ENCODE measurements at regions not wholly inside any gene's neighbourhood (a gene's known extent, or its start where the extent isn't known, plus 50 kb on each side); places are given as distances from the start of the nearest gene placed in this dataset.

- DNase-seq: no peak
These were observed 255.8 kb upstream of the HNRNPA3 start for GRCh38 chr2:176956791-176957190.

DNA sequence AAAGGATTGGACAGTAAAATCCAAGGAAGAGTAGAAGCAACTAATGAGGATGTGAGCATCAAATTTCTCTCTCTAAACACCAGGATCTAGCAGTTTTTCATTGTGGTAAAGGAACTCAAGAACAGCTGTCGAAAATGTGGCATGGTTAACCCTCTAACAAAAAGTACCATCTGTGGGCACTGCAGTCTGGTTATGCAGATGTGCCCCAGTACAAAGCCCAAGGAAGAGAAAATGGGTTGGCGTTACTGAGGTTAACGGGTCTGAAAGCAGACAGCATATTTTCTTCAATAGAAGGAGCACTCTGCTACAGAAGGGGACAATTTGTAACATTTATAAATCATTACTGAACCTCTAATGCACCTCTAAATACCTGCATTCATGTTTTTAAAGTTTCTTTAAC, 253.0 kb upstream of the HNRNPA3 start:
- no peak for DNase-seq

DNA sequence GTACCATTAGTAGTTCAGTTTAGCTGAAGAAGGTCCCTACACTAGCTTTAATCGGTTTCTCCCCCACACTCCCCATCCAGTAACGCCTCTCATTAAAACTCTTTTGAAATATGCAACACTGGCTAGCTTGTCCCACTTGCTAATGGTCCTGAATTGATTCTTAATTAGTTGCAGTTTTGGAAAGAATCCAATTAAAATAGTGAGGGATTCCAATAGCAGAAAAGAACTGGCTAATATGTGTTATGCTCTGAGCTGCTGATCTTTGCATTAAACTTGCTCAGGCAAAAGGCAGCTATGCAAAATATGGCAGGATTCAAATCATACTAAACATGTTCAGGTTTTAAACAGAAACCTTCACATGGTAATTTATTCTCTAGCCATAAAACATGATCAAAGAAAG, 252.5 kb upstream of the HNRNPA3 start:
- no peak for DNase-seq

- no peak for DNase-seq
These were observed 251.7 kb upstream of the HNRNPA3 start for GRCh38 chr2:176960736-176961520.

DNA sequence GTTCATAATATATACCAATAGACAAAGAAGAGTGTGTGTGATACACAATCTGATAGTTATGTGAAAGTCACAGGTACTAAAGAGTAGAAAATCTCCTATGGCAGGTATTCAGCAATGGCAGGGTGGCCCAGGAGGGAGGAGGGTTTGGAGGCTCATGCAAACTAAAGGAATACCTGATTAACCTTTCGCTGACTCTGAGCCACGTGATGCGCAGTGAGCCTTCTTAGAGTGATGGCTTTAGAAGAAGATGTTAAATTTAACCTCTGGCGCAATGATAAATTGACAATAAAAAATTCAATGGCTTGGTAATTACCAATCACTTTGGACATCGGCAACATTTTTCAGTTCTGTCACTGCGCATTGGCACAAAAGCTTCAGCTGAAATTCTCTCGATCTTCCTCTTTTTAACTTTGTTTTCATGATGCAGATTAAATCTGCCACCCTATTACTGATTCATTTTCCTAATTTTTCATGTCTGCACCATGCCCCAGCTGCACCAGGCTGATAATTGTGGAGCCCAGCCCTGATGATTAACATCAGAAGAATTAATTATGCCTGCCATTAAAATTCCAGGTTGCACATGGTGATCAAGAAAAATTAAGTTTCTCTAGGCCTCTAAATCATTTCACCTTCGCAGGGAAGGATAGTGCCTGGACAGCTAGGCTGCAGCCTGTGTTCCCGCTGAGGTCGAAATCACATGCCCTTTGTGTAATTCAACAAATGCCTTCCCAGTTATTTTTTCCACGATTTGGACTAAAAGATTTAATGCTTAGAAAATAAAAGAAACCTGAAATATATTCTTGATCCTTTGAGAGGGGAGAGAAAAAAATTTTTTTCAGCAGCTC, 250.6 kb upstream of the HNRNPA3 start:
- no peak for DNase-seq

- no peak for DNase-seq
These were observed 248.9 kb upstream of the HNRNPA3 start for GRCh38 chr2:176963568-176964287.

- DNase-seq: no peak
These were observed 244.6 kb upstream of the HNRNPA3 start for GRCh38 chr2:176967911-176968450.

DNA sequence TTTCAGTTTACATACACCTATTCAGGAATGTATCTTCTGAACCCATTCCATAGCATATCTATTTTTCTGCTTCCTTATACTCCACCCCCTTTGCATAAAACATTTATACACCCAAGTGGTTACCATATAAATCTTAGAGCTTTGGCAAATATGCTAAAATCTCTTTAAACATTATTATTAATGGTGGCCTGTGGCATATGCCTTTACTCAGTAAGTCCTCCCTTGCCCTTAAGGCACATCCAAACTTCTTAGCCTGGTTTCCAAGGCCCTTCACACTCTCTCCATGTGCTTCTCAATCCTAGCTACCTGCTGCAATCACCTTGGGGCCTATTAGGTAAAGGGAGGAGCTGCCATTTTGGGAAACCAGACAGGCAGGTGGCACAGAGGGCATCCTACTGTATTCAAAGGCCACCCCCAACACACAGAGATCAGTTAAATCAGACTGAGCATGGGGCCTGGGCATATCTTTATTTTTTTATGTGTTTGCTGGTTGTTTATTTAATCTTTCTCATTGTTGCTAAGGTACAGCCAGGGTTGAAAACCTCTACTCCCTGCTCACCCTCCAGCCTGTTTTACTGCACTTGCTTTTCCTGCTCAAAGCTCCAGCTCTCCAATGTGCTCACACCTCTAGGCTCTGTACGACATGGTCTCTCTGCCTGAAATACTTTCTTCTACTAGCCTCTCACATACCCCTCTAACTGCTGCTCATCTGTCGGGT, 242.8 kb upstream of the HNRNPA3 start:
- DNase-seq: no peak

GRCh38 chr2:176976736-176977685, 235.6 kb upstream of the HNRNPA3 start:
- no peak for DNase-seq

GRCh38 chr2:176978921-176979320, 233.7 kb upstream of the HNRNPA3 start:
- no peak for DNase-seq

GRCh38 chr2:176979981-176980710, 232.4 kb upstream of the HNRNPA3 start:
- DNase-seq: no peak

DNA sequence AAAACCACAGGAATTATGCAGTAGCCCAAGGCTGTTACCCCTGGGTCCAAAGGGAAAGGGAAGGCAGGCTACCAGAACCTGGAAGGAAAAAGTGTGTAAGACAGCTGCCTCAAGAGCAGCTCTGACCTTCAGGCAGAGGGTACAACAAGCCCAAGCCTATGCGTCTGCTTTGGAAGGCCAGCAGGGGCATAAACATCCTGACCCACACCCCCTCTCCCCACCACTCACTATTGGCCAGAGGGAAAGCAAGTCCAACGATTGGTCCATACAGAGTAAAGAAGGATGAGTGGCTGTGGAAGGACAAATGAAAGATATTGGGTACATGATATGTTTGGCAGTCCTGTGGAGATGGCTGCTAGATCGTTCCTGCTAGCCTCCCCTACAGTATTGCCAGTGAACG, 227.6 kb upstream of the HNRNPA3 start:
- DNase-seq: no peak

GRCh38 chr2:176985871-176986270, 226.7 kb upstream of the HNRNPA3 start:
- no peak for DNase-seq

DNA sequence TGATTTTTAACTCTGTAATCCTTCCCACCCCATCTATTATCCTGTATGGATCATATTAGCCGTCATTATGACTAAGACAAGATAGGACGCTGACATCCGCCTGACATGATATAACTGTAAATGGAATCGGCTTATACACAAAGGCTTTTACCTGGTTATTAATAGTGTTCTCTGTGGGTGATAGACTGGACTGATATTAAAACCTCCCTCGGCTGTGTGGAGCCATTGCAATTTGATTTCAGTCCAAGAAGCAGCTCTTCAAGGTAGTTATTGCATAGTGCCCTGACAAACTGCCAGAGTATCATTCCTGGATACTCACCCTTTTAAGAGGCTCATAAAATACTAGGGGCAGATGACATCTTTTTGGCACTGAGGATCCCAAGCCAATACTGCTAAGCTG, 226.1 kb upstream of the HNRNPA3 start:
- no peak for DNase-seq

DNA sequence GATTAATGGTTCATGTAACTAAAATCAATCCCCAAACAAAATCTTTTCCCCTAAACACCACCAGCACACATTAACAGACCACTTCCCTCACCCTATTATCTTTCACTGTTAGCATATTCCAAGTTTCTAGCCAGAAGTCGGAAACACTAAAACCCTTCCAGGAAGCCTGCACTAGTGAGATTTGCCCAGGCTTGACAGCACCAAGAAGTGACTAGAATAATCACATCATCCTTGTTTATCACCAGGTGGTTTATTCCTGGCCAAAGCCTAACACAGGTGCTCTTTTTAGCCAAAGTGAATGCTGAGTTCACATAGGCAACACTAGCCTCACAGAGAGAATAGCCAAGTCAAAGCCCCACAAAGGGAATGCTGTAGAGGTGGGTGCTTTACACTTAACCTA, 221.2 kb upstream of the HNRNPA3 start:
- no peak for DNase-seq

DNA sequence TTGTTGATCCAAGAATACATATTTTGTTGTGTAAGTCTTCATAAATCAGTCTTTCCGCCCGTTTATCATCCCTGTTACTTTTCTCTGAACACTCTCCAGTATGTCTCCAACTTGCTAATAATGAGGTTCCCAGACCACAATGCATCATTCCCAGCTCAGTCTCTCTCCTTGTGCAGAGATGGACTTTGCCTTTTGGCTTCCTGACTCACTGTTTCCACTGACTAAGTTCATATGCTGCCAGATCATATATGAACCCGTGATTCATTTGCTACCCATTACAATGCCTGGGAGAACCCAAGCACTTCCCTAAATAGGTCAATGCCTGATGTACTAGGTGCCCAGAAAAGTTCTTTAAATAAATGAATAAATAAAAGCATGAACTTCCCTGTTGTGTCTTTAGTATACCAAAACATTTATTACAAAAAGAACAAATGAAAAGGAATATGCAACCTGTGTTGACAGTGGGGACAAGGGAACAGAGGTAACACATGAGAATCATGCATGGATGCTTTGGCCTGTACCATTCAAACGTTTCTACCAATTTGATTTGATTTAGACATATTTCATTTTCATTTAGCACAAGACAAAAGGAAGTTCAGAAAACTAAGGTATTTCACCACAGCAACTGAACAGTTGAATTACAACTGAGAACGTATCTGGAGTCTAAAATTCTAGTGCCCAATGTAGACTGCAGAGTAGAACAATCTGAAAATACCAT, 215.4 kb upstream of the HNRNPA3 start:
- peak; percentile 3 to 13 for DNase-seq

DNA sequence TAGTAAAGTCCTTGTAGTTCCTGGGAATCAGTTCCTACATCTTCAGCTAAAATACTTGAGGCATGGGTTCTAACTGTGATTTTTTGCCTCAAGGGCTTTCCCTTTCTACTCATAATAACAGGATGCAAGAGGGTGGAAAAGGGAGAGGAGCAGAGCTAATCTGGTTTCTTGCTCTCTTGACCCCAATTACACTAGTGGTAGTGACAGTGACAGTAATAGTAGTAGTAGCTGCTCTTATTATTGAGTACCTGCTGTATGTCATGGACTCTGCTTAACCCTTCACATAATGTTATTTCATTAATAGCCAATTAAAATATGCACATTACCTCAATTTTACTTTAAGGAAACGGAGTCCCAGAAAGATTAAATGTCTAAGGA, 214.8 kb upstream of the HNRNPA3 start:
- DNase-seq: no peak

- no peak for DNase-seq
These were observed 213.3 kb upstream of the HNRNPA3 start for GRCh38 chr2:176999301-176999700.

DNA sequence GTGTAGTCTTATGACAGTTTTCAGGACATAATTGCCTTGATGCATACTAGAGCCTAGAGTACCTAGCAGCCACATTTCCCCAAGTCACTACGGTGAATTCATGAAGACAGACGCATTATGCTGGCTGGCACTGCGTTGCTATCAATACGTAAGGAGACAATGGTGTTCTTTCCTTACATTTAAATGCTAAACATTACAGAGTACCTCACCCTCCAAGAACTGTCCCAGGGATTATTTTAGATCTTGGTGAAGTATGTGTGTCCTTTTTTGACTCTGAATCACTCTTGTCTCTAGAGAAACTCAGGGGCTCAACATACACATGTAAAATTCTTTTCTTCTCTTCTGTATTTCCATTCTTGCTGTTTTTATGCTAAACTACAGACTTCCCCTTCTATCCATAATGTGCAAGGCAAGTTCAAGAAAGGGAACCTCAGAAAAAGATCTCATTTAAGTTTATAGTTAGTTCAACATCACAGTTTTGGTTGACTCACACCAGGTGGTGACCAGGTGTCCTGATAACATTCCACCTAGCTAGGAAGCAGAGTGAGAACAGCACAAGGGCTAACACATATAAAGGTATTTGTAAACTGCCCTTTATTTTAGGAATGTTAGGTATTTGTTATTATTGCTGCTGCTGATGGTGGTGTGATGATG, 212.4 kb upstream of the HNRNPA3 start:
- DNase-seq: no peak

GRCh38 chr2:177000715-177001072, 211.9 kb upstream of the HNRNPA3 start:
- no peak for DNase-seq

All from CD4-positive, alpha-beta T cell treated with Interleukin-1 beta for 1 hour (primary cell).